Tibial nerve (tissue), 4 donors: ENCODE measurements at regions not wholly inside any gene's neighbourhood (a gene's known extent, or its start where the extent isn't known, plus 50 kb on each side); places are given as distances from the start of the nearest gene placed in this dataset.

ENCODE experiments used
- DNase-seq, 2 donors: peaks; one replicate each; pipeline ENCODE4 v3.0.0-alpha.2; 2019; ENCODE audit warnings: low spot score in 2 of 2
- H3K27ac ChIP-seq, 4 donors: fragments of 200-600 bp; sonication (generic) in 3 of 4; one replicate each; pipeline ENCODE4 v1.5.1; 2017 to 2019; ENCODE audit warnings: mild to moderate bottlenecking in 1 of 4
- H3K27me3 ChIP-seq, 2 donors: fragments of 200-600 bp; sonication (generic) in 1 of 2; one replicate each; pipeline versions ENCODE4 v1.5.1 to v1.6.0; 2017 to 2019
- H3K36me3 ChIP-seq, 3 donors: fragments of 200-600 bp; sonication (generic); one replicate each; pipeline ENCODE4 v1.5.1; 2018 to 2019
- H3K4me1 ChIP-seq, 4 donors: fragments of 200-600 bp; sonication (generic) in 3 of 4; one replicate each; pipeline ENCODE4 v1.5.1; 2017 to 2019
- H3K4me3 ChIP-seq, 4 donors: fragments of 200-600 bp; sonication (generic) in 3 of 4; one replicate each; pipeline ENCODE4 v1.5.1; 2017 to 2019; ENCODE audit warnings: mild to moderate bottlenecking in 1 of 4, moderate library complexity in 1 of 4
- H3K9me3 ChIP-seq, 4 donors: fragments of 200-600 bp; sonication (generic) in 3 of 4; one replicate each; pipeline ENCODE4 v1.5.1; 2017 to 2019
- CTCF ChIP-seq, 5 experiments: fragments of 200-600 bp in 3 of 5; fragments of 450-650 bp in 2 of 5; sonication (generic) in 3 of 5; IDR thresholded peaks; one replicate each; pipeline ENCODE4 v1.5.1; 2016 to 2019; ENCODE audit warnings: antibody characterized with exemption in 5 of 5, mild to moderate bottlenecking in 3 of 5, moderate library complexity in 2 of 5
- EP300 ChIP-seq, 2 donors: sonication (generic); formaldehyde crosslinking; IDR thresholded peaks; one replicate each; pipeline ENCODE4 v1.6.1; 2017; ENCODE audit warnings: antibody characterized with exemption in 2 of 2, mild to moderate bottlenecking in 1 of 2
- POLR2A ChIP-seq, 2 donors: fragments of 450-650 bp; IDR thresholded peaks; one replicate each; pipeline ENCODE4 v1.6.1; 2017; ENCODE audit warnings: antibody characterized with exemption in 2 of 2, mild to moderate bottlenecking in 2 of 2, moderate library complexity in 2 of 2
- WGBS, 2 donors: methylation state at CpG; one replicate each; pipeline ENCODE4 v1.1.5; 2018; 5-methylcytosine and 5-hydroxymethylcytosine counted together

- no peak overlapping the region for H3K27ac ChIP-seq
- H3K27me3 ChIP-seq: no peaks in the 10 kb centered on the region
- peaks cover 0 to 11% (median 0%) of the 10 kb centered on the region in 3 donors for H3K36me3 ChIP-seq
- TF ChIP-seq POLR2A (IDR thresholded peaks at IDR 0.05) (no peak), EP300 (IDR thresholded peaks at IDR 0.05) (no peak), CTCF (IDR thresholded peaks at IDR 0.05) (no peak)
- no peak for DNase-seq
- 45 to 54% methylated on average over 2 of the region's 2 CpGs for WGBS, 2 donors
- H3K4me3 ChIP-seq: no peak overlapping the region
- H3K9me3 ChIP-seq: no peaks in the 10 kb centered on the region
- no peaks in the 10 kb centered on the region for H3K4me1 ChIP-seq
Observed at GRCh38 chr21:25496825-25497482, 110.3 kb downstream of the MRPL39 start.

GRCh38 chr21:25494804-25495203 is 112.5 kb downstream of the MRPL39 start:
- no peak overlapping the region for H3K27ac ChIP-seq
- TF ChIP-seq POLR2A (IDR thresholded peaks at IDR 0.05): no peak
- no peak for TF ChIP-seq EP300 (IDR thresholded peaks at IDR 0.05)
- no peak for TF ChIP-seq CTCF (IDR thresholded peaks at IDR 0.05)
- no peak overlapping the region for H3K4me3 ChIP-seq
- 87 to 92% methylated on average over 1 of the region's 1 CpG for WGBS, 2 donors
- H3K27me3 ChIP-seq: no peaks in the 10 kb centered on the region
- H3K36me3 ChIP-seq: peaks cover 0 to 11% (median 0%) of the 10 kb centered on the region in 3 donors
- DNase-seq: no peak
- H3K9me3 ChIP-seq: no peaks in the 10 kb centered on the region
- H3K4me1 ChIP-seq: no peaks in the 10 kb centered on the region

GRCh38 chr21:25493722-25494121 is 113.6 kb downstream of the MRPL39 start:
- H3K36me3 ChIP-seq: peaks cover 0 to 11% (median 0%) of the 10 kb centered on the region in 3 donors
- WGBS, 2 donors: 93 to 96% methylated on average over 2 of the region's 2 CpGs
- DNase-seq: no peak
- H3K27me3 ChIP-seq: no peaks in the 10 kb centered on the region
- no peak overlapping the region for H3K27ac ChIP-seq
- no peak overlapping the region for H3K4me3 ChIP-seq
- no peak for TF ChIP-seq CTCF (IDR thresholded peaks at IDR 0.05)
- H3K9me3 ChIP-seq: no peaks in the 10 kb centered on the region
- no peaks in the 10 kb centered on the region for H3K4me1 ChIP-seq

GRCh38 chr21:25491267-25491666 is 116.0 kb downstream of the MRPL39 start:
- TF ChIP-seq POLR2A (IDR thresholded peaks at IDR 0.05) (no peak), CTCF (IDR thresholded peaks at IDR 0.05) (no peak), EP300 (IDR thresholded peaks at IDR 0.05) (no peak)
- Histone ChIP-seq H3K36me3 (peaks cover 0 to 11% (median 0%) of the 10 kb centered on the region in 3 donors), H3K27ac (no peak overlapping the region), H3K4me1 (no peaks in the 10 kb centered on the region), H3K9me3 (no peaks in the 10 kb centered on the region), H3K4me3 (no peak overlapping the region), H3K27me3 (no peaks in the 10 kb centered on the region)
- no peak for DNase-seq
- 90 to 91% methylated on average over 5 of the region's 5 CpGs for WGBS, 2 donors

- no peaks in the 10 kb centered on the region for H3K4me1 ChIP-seq
- peaks cover 0 to 11% (median 0%) of the 10 kb centered on the region in 3 donors for H3K36me3 ChIP-seq
- no peak overlapping the region for H3K27ac ChIP-seq
- H3K4me3 ChIP-seq: no peak overlapping the region
- no peaks in the 10 kb centered on the region for H3K27me3 ChIP-seq
- TF ChIP-seq EP300 (IDR thresholded peaks at IDR 0.05) (no peak), CTCF (IDR thresholded peaks at IDR 0.05) (no peak), POLR2A (IDR thresholded peaks at IDR 0.05) (no peak)
- no peak for DNase-seq
- H3K9me3 ChIP-seq: no peaks in the 10 kb centered on the region
Observed at GRCh38 chr21:25490742-25491141, 116.5 kb downstream of the MRPL39 start.
